ENCODE measurements at regions not wholly inside any gene's neighbourhood (a gene's known extent, or its start where the extent isn't known, plus 50 kb on each side); places are given as distances from the start of the nearest gene placed in this dataset.

DNA sequence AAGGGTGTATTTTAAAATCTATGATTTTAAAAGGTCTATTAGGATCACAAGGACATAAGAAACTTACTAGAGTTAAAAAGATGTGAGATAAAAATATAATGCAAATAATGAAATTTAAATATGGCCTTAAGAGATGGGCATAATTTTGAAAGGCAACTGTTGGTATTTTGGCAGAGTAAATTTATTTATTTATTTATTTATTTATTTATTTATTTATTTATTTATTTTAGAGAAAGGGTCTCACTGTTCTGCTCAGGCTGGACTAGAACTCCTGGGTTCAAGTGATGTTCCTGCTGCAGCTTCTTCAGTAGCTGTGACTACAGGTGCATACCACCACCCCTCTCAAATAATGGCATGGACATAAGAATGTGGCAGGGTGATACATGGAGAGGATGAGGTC is 932.1 kb upstream of the LCORL start:
- no peaks in the 10 kb centered on the region for H3K27me3 ChIP-seq (ENCODE audit: low read length)
- H3K36me3 ChIP-seq (ENCODE audit: low read length), result no peaks in the 10 kb centered on the region
- H2AFZ ChIP-seq (ENCODE audit: low read depth, low read length, severe bottlenecking), result no peak overlapping the region
- H3F3A ChIP-seq (ENCODE audit: insufficient read depth), result no peaks in the 10 kb centered on the region
- H3K9me2 ChIP-seq (replicated peaks; ENCODE audit: insufficient read depth, low read length), result no peaks in the 10 kb centered on the region
- no peaks in the 10 kb centered on the region for H3K79me2 ChIP-seq (ENCODE audit: insufficient read depth, low read length)
- H3K9ac ChIP-seq (ENCODE audit: low read length), result no peak overlapping the region
- no peak overlapping the region for H3K4me3 ChIP-seq (ENCODE audit: insufficient read depth, low read length, poor library complexity, severe bottlenecking)
- no peak overlapping the region for H3K27ac ChIP-seq (ENCODE audit: low read depth, low read length)
- no peaks in the 10 kb centered on the region for H3K9me3 ChIP-seq (ENCODE audit: insufficient read depth, low read length)
- TF ChIP-seq EZH2phosphoT487 (conservative IDR thresholded peaks at IDR 0.05; ENCODE audit: low read length), result no peak
- TF ChIP-seq, protein P1, sequence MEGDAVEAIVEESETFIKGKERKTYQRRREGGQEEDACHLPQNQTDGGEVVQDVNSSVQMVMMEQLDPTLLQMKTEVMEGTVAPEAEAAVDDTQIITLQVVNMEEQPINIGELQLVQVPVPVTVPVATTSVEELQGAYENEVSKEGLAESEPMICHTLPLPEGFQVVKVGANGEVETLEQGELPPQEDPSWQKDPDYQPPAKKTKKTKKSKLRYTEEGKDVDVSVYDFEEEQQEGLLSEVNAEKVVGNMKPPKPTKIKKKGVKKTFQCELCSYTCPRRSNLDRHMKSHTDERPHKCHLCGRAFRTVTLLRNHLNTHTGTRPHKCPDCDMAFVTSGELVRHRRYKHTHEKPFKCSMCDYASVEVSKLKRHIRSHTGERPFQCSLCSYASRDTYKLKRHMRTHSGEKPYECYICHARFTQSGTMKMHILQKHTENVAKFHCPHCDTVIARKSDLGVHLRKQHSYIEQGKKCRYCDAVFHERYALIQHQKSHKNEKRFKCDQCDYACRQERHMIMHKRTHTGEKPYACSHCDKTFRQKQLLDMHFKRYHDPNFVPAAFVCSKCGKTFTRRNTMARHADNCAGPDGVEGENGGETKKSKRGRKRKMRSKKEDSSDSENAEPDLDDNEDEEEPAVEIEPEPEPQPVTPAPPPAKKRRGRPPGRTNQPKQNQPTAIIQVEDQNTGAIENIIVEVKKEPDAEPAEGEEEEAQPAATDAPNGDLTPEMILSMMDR (IDR thresholded peaks at IDR 0.05; ENCODE audit: insufficient read depth, low read length, poor library complexity, severe bottlenecking), result no peak
- no peak overlapping the region for H3K4me2 ChIP-seq (ENCODE audit: low read depth, low read length, poor library complexity, severe bottlenecking)
- H4K20me1 ChIP-seq (ENCODE audit: low read depth, low read length), result no peaks in the 10 kb centered on the region

DNA sequence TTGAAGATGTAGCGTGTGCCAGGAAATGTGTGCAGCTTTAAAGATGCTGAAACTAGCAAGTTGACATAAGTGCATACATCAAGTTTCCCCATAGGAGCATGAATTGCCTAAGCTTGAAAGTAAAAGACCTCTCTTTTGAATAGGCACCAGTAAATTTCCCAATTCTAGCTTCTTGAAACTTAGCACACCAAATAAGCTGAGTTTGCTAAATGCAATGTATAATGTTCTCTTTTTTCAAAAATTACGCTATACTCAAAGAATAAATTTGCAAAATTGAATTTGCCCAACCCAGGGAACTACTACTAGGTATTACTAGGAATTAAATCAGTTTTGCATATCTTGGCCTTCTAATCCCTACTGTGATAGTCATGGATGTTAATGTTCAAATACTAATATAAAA is 923.9 kb upstream of the LCORL start:
- Histone ChIP-seq H2AFZ (ENCODE audit: low read depth, low read length, severe bottlenecking) (no peak overlapping the region), H4K20me1 (ENCODE audit: low read depth, low read length) (no peaks in the 10 kb centered on the region), H3F3A (ENCODE audit: insufficient read depth) (no peaks in the 10 kb centered on the region), H3K79me2 (ENCODE audit: insufficient read depth, low read length) (no peaks in the 10 kb centered on the region), H3K27me3 (ENCODE audit: low read length) (no peaks in the 10 kb centered on the region), H3K27ac (ENCODE audit: low read depth, low read length) (no peak overlapping the region), H3K9me2 (replicated peaks; ENCODE audit: insufficient read depth, low read length) (no peaks in the 10 kb centered on the region), H3K9ac (ENCODE audit: low read length) (no peak overlapping the region), H3K4me3 (ENCODE audit: insufficient read depth, low read length, poor library complexity, severe bottlenecking) (no peak overlapping the region), H3K36me3 (ENCODE audit: low read length) (no peaks in the 10 kb centered on the region), H3K4me2 (ENCODE audit: low read depth, low read length, poor library complexity, severe bottlenecking) (no peak overlapping the region), H3K9me3 (ENCODE audit: insufficient read depth, low read length) (no peaks in the 10 kb centered on the region)
- TF ChIP-seq, protein P1 (IDR thresholded peaks at IDR 0.05; ENCODE audit: insufficient read depth, low read length, poor library complexity, severe bottlenecking), result no peak
- no peak for TF ChIP-seq EZH2phosphoT487 (conservative IDR thresholded peaks at IDR 0.05; ENCODE audit: low read length)

DNA sequence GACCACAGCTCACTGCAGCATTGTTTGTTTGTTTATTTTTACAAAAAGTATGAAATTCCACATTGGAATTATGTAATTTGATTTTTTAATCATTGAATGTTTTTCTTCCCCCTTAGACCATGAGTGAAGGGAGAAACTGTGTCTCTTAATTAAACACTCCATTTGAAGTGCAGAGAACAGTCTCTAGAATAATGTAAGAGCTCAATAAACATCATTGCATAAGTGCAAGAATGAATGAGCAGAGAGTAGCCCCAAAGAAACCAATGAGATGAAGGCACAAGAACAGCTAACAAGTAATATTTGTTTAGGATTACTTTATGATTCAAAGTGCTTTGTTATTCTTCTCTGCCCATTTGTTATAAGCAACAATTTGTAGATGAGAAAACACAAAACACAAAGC is 921.3 kb upstream of the LCORL start:
- H3K4me3 ChIP-seq (ENCODE audit: insufficient read depth, low read length, poor library complexity, severe bottlenecking), result no peak overlapping the region
- no peak for TF ChIP-seq EZH2phosphoT487 (conservative IDR thresholded peaks at IDR 0.05; ENCODE audit: low read length)
- TF ChIP-seq, protein P1 (IDR thresholded peaks at IDR 0.05; ENCODE audit: insufficient read depth, low read length, poor library complexity, severe bottlenecking), result no peak
- H2AFZ ChIP-seq (ENCODE audit: low read depth, low read length, severe bottlenecking), result no peak overlapping the region
- H3K9ac ChIP-seq (ENCODE audit: low read length), result no peak overlapping the region
- H3K27ac ChIP-seq (ENCODE audit: low read depth, low read length), result no peak overlapping the region
- H3K9me2 ChIP-seq (replicated peaks; ENCODE audit: insufficient read depth, low read length), result no peaks in the 10 kb centered on the region
- no peaks in the 10 kb centered on the region for H4K20me1 ChIP-seq (ENCODE audit: low read depth, low read length)
- no peaks in the 10 kb centered on the region for H3K36me3 ChIP-seq (ENCODE audit: low read length)
- no peaks in the 10 kb centered on the region for H3K9me3 ChIP-seq (ENCODE audit: insufficient read depth, low read length)
- no peaks in the 10 kb centered on the region for H3F3A ChIP-seq (ENCODE audit: insufficient read depth)
- H3K4me2 ChIP-seq (ENCODE audit: low read depth, low read length, poor library complexity, severe bottlenecking), result no peak overlapping the region
- H3K79me2 ChIP-seq (ENCODE audit: insufficient read depth, low read length), result no peaks in the 10 kb centered on the region
- no peaks in the 10 kb centered on the region for H3K27me3 ChIP-seq (ENCODE audit: low read length)

All from SU-DHL-6 (cell line).